ENCODE measurements at regions not wholly inside any gene's neighbourhood (a gene's known extent, or its start where the extent isn't known, plus 50 kb on each side); places are given as distances from the start of the nearest gene placed in this dataset.

GRCh38 chr11:112455791-112456190, 195.1 kb upstream of the PLET1 start:
- no peak for TF ChIP-seq CTCF (conservative IDR thresholded peaks at IDR 0.05; ENCODE audit: low read depth, low read length)
- TF ChIP-seq RCOR1 (IDR thresholded peaks at IDR 0.05; ENCODE audit: insufficient replicate concordance, low read length): no peak
- no peak for TF ChIP-seq POLR2A (IDR thresholded peaks at IDR 0.05; ENCODE audit: low read depth, low read length)
- no peak for TF ChIP-seq BHLHE40 (IDR thresholded peaks at IDR 0.05; ENCODE audit: low read depth, low read length)
